K562 (cell line): ENCODE measurements at regions not wholly inside any gene's neighbourhood (a gene's known extent, or its start where the extent isn't known, plus 50 kb on each side); places are given as distances from the start of the nearest gene placed in this dataset.

ENCODE experiments used
- BRD9 ChIP-seq: fragments of 450-650 bp; IDR thresholded peaks from 2 replicates; pipeline ENCODE4 v1.6.1; 2018; ENCODE audit warnings: low read depth; ENCODE audit not compliant: partially characterized antibody
- DMBX1 ChIP-seq: fragments of 250-450 bp; sonication (Bioruptor Pico); IDR thresholded peaks from 2 replicates; pipeline ENCODE4 v1.8.0; 2022; ENCODE audit warnings: inconsistent platforms, mild to moderate bottlenecking, moderate library complexity, borderline replicate concordance
- DNMT1 ChIP-seq: fragments of 450-650 bp; IDR thresholded peaks from 2 replicates; pipeline ENCODE4 v1.6.1; 2016; ENCODE audit warnings: antibody characterized with exemption, mild to moderate bottlenecking
- EP300 ChIP-seq: IDR thresholded peaks from 2 replicates; pipeline ENCODE4 v1.6.1; 2012; ENCODE audit warnings: low read length, improper control_type of control experiment
- ETV1 ChIP-seq: fragments of 450-650 bp; conservative IDR thresholded peaks from 2 replicates; pipeline ENCODE4 v1.6.1; 2016; ENCODE audit warnings: missing genetic modification characterization, control low read depth, low read depth, missing compliant biosample characterization
- FOXM1 ChIP-seq, 2 experiments: fragments of 450-650 bp in 1 of 2; sonication (generic) in 1 of 2; formaldehyde crosslinking in 1 of 2; IDR thresholded peaks; 2 replicates each; pipeline versions ENCODE4 v1.6.1 to v1.9.0; 2017 to 2022; ENCODE audit warnings: low read depth in 2 of 2, mild to moderate bottlenecking in 2 of 2, missing genetic modification reagents in 1 of 2, moderate library complexity in 1 of 2
- KLF16 ChIP-seq: IDR thresholded peaks from 2 replicates; pipeline ENCODE4 v1.6.1; 2016; ENCODE audit warnings: antibody characterized with exemption
- MECOM ChIP-seq: fragments of 250-450 bp; sonication (Bioruptor Pico); IDR thresholded peaks from 2 replicates; pipeline ENCODE4 v1.8.0; 2022; ENCODE audit warnings: inconsistent platforms
- MYC ChIP-seq, 2 experiments: fragments of 250-450 bp in 1 of 2; sonication (Bioruptor Pico) in 1 of 2; IDR thresholded peaks; 2 replicates each; pipeline versions ENCODE4 v1.5.1 to v1.6.1; 2012 to 2021; ENCODE audit warnings: low read depth in 2 of 2, borderline replicate concordance in 1 of 2, improper control_type of control experiment in 1 of 2, low read length in 1 of 2, mild to moderate bottlenecking in 1 of 2, moderate library complexity in 1 of 2
- NCOA2 ChIP-seq, 2 experiments: fragments of 450-650 bp; IDR thresholded peaks; 2 replicates each; pipeline ENCODE4 v1.6.1; 2018; ENCODE audit warnings: mild to moderate bottlenecking in 2 of 2, moderate library complexity in 1 of 2; ENCODE audit not compliant: partially characterized antibody in 2 of 2
- PHB ChIP-seq: fragments of 250-450 bp; sonication (Bioruptor Pico); IDR thresholded peaks from 2 replicates; pipeline ENCODE4 v1.5.0; 2021
- RBM17 ChIP-seq: fragments of 200-400 bp; formaldehyde crosslinking; IDR thresholded peaks from 2 replicates; pipeline ENCODE4 v1.6.1; 2017; ENCODE audit warnings: low read depth, mild to moderate bottlenecking, low read length, borderline replicate concordance
- RNF2 ChIP-seq: sonication (generic); IDR thresholded peaks from 2 replicates; pipeline ENCODE4 v1.6.1; 2016
- SP1 ChIP-seq: sonication (generic); formaldehyde crosslinking; IDR thresholded peaks from 2 replicates; pipeline ENCODE4 v1.8.1; 2022; ENCODE audit warnings: mild to moderate bottlenecking, missing genetic modification reagents
- ZNF274 ChIP-seq: IDR thresholded peaks from 2 replicates; pipeline ENCODE4 v1.6.1; 2011; ENCODE audit warnings: low read depth, mild to moderate bottlenecking, low read length, moderate library complexity, borderline replicate concordance
- TF ChIP-seq, protein P1 (sequence below): fragments of 450-650 bp; IDR thresholded peaks from 2 replicates; pipeline ENCODE4 v1.6.1; 2016; ENCODE audit warnings: antibody characterized with exemption
- TF ChIP-seq, protein P2 (sequence below), 2 experiments: IDR thresholded peaks; 2 replicates each; pipeline ENCODE4 v1.6.1; 2012; ENCODE audit warnings: improper control_type of control experiment in 2 of 2, low read depth in 2 of 2, low read length in 2 of 2, borderline replicate concordance in 1 of 2
- TF ChIP-seq, protein P3 (sequence below): sonication (generic); formaldehyde crosslinking; IDR thresholded peaks from 2 replicates; pipeline ENCODE4 v1.8.0; 2022; ENCODE audit warnings: missing genetic modification reagents, mild to moderate bottlenecking, borderline replicate concordance
- TF ChIP-seq, protein P4 (sequence below): fragments of 450-650 bp; formaldehyde crosslinking; IDR thresholded peaks from 2 replicates; pipeline ENCODE4 v1.4.0; 2020; ENCODE audit warnings: mild to moderate bottlenecking
- TF ChIP-seq, protein P5 (sequence below): fragments of 200-800 bp; sonication (Bioruptor generic); IDR thresholded peaks from 2 replicates; pipeline ENCODE4 v1.6.1; 2017; ENCODE audit warnings: missing genetic modification characterization, missing compliant biosample characterization

DNA sequence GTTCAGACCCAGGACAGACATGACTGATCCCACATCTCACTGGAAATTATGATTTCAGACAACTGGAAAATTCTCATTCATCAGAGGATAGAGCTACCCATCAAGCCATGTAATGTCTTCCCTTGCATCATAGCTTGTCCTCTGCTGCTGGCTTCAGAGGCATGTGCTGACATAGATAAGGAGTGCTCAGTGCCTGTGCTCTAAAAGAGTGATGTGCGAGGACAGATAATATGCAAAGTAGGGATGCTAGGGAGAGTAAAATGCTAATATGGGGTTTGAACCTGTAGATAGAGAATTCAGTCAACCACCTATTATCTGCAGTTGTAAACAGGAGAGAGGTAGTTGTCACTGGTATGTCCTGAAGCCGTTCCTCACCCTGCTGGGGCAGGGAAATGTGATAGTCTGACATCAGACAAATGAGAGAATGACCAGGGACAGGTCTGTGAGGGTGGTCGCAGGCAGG, 349.7 kb upstream of the CCL2 start (continued):
- TF ChIP-seq, protein P1, sequence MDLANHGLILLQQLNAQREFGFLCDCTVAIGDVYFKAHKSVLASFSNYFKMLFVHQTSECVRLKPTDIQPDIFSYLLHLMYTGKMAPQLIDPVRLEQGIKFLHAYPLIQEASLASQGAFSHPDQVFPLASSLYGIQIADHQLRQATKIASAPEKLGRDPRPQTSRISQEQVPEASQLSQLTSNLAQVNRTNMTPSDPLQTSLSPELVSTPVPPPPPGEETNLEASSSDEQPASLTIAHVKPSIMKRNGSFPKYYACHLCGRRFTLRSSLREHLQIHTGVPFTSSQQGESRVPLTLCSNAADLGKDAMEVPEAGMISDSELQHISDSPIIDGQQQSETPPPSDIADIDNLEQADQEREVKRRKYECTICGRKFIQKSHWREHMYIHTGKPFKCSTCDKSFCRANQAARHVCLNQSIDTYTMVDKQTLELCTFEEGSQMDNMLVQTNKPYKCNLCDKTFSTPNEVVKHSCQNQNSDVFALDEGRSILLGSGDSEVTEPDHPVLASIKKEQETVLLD, result peak; percentile 77; the same call in 1 of the 2 replicates
- TF ChIP-seq NCOA2 (IDR thresholded peaks at IDR 0.05; ENCODE audit: partially characterized antibody in 2 of 2) (peak in 1 of 2 experiments; percentile 74), KLF16 (peak; percentile 98), RNF2 (peak; percentile 96), MYC (IDR thresholded peaks at IDR 0.05; ENCODE audit: low read depth, low read length) (peak; percentile 92), MYC (CRISPR knock-in tag; IDR thresholded peaks at IDR 0.05; ENCODE audit: borderline replicate concordance, low read depth) (peak; percentile 20; the same call in 1 of the 2 replicates), ZNF274 (peak; percentile 57; the same call in 1 of the 2 replicates), DNMT1 (no peak), BRD9 (peak; percentile 92), MECOM (peak; percentile 97), EP300 (peak; percentile 99), FOXM1 (IDR thresholded peaks at IDR 0.05; ENCODE audit: low read depth) (peak; percentile 96), FOXM1 (CRISPR knock-in tag; IDR thresholded peaks at IDR 0.05; ENCODE audit: low read depth) (no peak), RBM17 (no peak), PHB (CRISPR knock-in tag) (no peak), ETV1 (0 out of 2 replicates have a peak, but pooled peaks have one; percentile 28), SP1 (CRISPR knock-in tag) (no peak), DMBX1 (peak; percentile 87)
- TF ChIP-seq, protein P2, sequence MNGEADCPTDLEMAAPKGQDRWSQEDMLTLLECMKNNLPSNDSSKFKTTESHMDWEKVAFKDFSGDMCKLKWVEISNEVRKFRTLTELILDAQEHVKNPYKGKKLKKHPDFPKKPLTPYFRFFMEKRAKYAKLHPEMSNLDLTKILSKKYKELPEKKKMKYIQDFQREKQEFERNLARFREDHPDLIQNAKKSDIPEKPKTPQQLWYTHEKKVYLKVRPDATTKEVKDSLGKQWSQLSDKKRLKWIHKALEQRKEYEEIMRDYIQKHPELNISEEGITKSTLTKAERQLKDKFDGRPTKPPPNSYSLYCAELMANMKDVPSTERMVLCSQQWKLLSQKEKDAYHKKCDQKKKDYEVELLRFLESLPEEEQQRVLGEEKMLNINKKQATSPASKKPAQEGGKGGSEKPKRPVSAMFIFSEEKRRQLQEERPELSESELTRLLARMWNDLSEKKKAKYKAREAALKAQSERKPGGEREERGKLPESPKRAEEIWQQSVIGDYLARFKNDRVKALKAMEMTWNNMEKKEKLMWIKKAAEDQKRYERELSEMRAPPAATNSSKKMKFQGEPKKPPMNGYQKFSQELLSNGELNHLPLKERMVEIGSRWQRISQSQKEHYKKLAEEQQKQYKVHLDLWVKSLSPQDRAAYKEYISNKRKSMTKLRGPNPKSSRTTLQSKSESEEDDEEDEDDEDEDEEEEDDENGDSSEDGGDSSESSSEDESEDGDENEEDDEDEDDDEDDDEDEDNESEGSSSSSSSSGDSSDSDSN (IDR thresholded peaks at IDR 0.05; ENCODE audit: borderline replicate concordance in 1 of 2, low read depth in 2 of 2, low read length in 2 of 2), result 0 out of 4 replicates have a peak, but pooled peaks of 1 of the 2 experiments have one; percentile 29
- TF ChIP-seq, protein P3, sequence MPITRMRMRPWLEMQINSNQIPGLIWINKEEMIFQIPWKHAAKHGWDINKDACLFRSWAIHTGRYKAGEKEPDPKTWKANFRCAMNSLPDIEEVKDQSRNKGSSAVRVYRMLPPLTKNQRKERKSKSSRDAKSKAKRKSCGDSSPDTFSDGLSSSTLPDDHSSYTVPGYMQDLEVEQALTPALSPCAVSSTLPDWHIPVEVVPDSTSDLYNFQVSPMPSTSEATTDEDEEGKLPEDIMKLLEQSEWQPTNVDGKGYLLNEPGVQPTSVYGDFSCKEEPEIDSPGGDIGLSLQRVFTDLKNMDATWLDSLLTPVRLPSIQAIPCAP, result no peak
- TF ChIP-seq, protein P4, sequence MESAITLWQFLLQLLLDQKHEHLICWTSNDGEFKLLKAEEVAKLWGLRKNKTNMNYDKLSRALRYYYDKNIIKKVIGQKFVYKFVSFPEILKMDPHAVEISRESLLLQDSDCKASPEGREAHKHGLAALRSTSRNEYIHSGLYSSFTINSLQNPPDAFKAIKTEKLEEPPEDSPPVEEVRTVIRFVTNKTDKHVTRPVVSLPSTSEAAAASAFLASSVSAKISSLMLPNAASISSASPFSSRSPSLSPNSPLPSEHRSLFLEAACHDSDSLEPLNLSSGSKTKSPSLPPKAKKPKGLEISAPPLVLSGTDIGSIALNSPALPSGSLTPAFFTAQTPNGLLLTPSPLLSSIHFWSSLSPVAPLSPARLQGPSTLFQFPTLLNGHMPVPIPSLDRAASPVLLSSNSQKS (CRISPR knock-in tag), result no peak
- TF ChIP-seq, protein P5, sequence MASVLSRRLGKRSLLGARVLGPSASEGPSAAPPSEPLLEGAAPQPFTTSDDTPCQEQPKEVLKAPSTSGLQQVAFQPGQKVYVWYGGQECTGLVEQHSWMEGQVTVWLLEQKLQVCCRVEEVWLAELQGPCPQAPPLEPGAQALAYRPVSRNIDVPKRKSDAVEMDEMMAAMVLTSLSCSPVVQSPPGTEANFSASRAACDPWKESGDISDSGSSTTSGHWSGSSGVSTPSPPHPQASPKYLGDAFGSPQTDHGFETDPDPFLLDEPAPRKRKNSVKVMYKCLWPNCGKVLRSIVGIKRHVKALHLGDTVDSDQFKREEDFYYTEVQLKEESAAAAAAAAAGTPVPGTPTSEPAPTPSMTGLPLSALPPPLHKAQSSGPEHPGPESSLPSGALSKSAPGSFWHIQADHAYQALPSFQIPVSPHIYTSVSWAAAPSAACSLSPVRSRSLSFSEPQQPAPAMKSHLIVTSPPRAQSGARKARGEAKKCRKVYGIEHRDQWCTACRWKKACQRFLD (CRISPR knock-in tag), result peak; percentile 87; the same call in 1 of the 2 replicates
